IMR-90 (cell line): ENCODE measurements at regions not wholly inside any gene's neighbourhood (a gene's known extent, or its start where the extent isn't known, plus 50 kb on each side); places are given as distances from the start of the nearest gene placed in this dataset.

Experiments used
- ATAC-seq: fragments of 200-7000 bp; cut with Tn5 transposase; 2 replicates; pipeline ENCODE4 v1.9.1; 2020; ENCODE audit warnings: low read depth, mild to moderate bottlenecking, moderate library complexity
- BruUV-seq: library from RNA; stranded (reverse); fragments of 400-500 nt; replicated peaks from 2 replicates; lab custom pipeline; 2021; lab: Mats Ljungman, UMichigan
- CTCF ChIA-PET: fragments of 300-600 bp; formaldehyde crosslinking; extraction: SDS; loops from one replicate; lab custom pipeline; 2021; ENCODE audit warnings: antibody characterized with exemption; lab: Yijun Ruan, JAX
- POLR2A ChIA-PET: fragments of 300-600 bp; sonication (Branson Sonifier 250); formaldehyde crosslinking; loops from one replicate; lab custom pipeline; 2022; ENCODE audit warnings: antibody characterized with exemption; ENCODE audit not compliant: unreplicated experiment; lab: Charles Lee
- DNase-seq: peaks from one replicate; pipeline ENCODE4 v3.0.0; 2013
- H2AFZ ChIP-seq: replicated peaks from 2 replicates; pipeline ENCODE3; 2013; ENCODE audit warnings: low read length, mild to moderate bottlenecking; ENCODE audit not compliant: poor library complexity
- H2AK5ac ChIP-seq: 2 replicates; pipeline ENCODE4 v1.6.1; 2013; ENCODE audit warnings: low read depth, low read length, inconsistent platforms
- H2AK9ac ChIP-seq: replicated peaks from 2 replicates; pipeline ENCODE3; 2013; ENCODE audit warnings: mild to moderate bottlenecking, low read depth, low read length, moderate library complexity; ENCODE audit not compliant: poor library complexity
- H2BK120ac ChIP-seq: 2 replicates; pipeline ENCODE4 v1.6.1; 2013; ENCODE audit warnings: low read depth, low read length, inconsistent platforms
- H2BK15ac ChIP-seq: 3 replicates; pipeline ENCODE4 v1.6.1; 2013; ENCODE audit warnings: low read depth, low read length, inconsistent platforms
- H2BK20ac ChIP-seq: 2 replicates; pipeline ENCODE4 v1.6.1; 2013; ENCODE audit warnings: low read depth, mild to moderate bottlenecking, inconsistent platforms, low read length, moderate library complexity
- H2BK5ac ChIP-seq: 2 replicates; pipeline ENCODE4 v1.6.1; 2013; ENCODE audit warnings: mild to moderate bottlenecking, low read depth, low read length, inconsistent platforms; ENCODE audit not compliant: poor library complexity, severe bottlenecking
- H3K14ac ChIP-seq: replicated peaks from 2 replicates; pipeline ENCODE4 v1.6.1; 2013; ENCODE audit warnings: low read depth, low read length, inconsistent platforms
- H3K18ac ChIP-seq: 2 replicates; pipeline ENCODE4 v1.6.1; 2013; ENCODE audit warnings: low read depth, low read length, control low read depth
- H3K23ac ChIP-seq: 2 replicates; pipeline ENCODE4 v1.6.1; 2013; ENCODE audit warnings: low read depth, low read length, inconsistent platforms
- H3K27ac ChIP-seq: 2 replicates; pipeline ENCODE4 v1.5.1; 2013; ENCODE audit warnings: mild to moderate bottlenecking, control low read depth, low read length; ENCODE audit not compliant: insufficient read depth
- H3K27me3 ChIP-seq: 2 replicates; pipeline ENCODE4 v1.6.1; 2013; ENCODE audit warnings: low read length; ENCODE audit not compliant: control insufficient read depth, insufficient read depth
- H3K36me3 ChIP-seq: 2 replicates; pipeline ENCODE4 v1.6.1; 2013; ENCODE audit warnings: low read length, mixed read lengths; ENCODE audit not compliant: control insufficient read depth, insufficient read depth
- H3K4ac ChIP-seq: 2 replicates; pipeline ENCODE4 v1.6.1; 2013; ENCODE audit warnings: low read depth, low read length, inconsistent platforms
- H3K4me1 ChIP-seq: 2 replicates; pipeline ENCODE4 v1.6.1; 2013; ENCODE audit warnings: low read length, mixed read lengths; ENCODE audit not compliant: control insufficient read depth, insufficient read depth
- H3K4me2 ChIP-seq: 2 replicates; pipeline ENCODE4 v1.6.1; 2013; ENCODE audit warnings: low read depth, mild to moderate bottlenecking, control low read depth, low read length, moderate library complexity
- H3K4me3 ChIP-seq: 2 replicates; pipeline ENCODE4 v1.5.1; 2013; ENCODE audit warnings: low read depth, mild to moderate bottlenecking, control low read depth, low read length, moderate library complexity; ENCODE audit not compliant: insufficient read depth
- H3K56ac ChIP-seq: 2 replicates; pipeline ENCODE4 v1.6.1; 2013; ENCODE audit warnings: low read length, inconsistent platforms; ENCODE audit not compliant: insufficient read depth; ENCODE audit errors: extremely low read depth
- H3K79me1 ChIP-seq, 2 experiments: 2 replicates each; pipeline ENCODE4 v1.6.1; 2013; ENCODE audit warnings: low read length in 2 of 2, inconsistent platforms in 1 of 2, low read depth in 1 of 2
- H3K9ac ChIP-seq: 2 replicates; pipeline ENCODE4 v1.6.1; 2013; ENCODE audit warnings: low read depth, low read length, control low read depth
- H3K9me1 ChIP-seq: 2 replicates; pipeline ENCODE4 v1.6.1; 2013; ENCODE audit warnings: low read length, inconsistent platforms; ENCODE audit not compliant: insufficient read depth
- H3K9me3 ChIP-seq: 2 replicates; pipeline ENCODE4 v1.6.1; 2013; ENCODE audit warnings: low read length; ENCODE audit not compliant: control insufficient read depth, insufficient read depth
- H4K20me1 ChIP-seq: 2 replicates; pipeline ENCODE4 v1.6.1; 2013; ENCODE audit warnings: low read length, inconsistent platforms; ENCODE audit not compliant: insufficient read depth
- H4K5ac ChIP-seq: 2 replicates; pipeline ENCODE4 v1.6.1; 2013; ENCODE audit warnings: mild to moderate bottlenecking, low read depth, low read length, control low read depth
- H4K8ac ChIP-seq, 2 experiments: 2 replicates each; pipeline ENCODE4 v1.6.1; 2013; ENCODE audit warnings: low read depth in 2 of 2, low read length in 2 of 2, control low read depth in 1 of 2, inconsistent platforms in 1 of 2
- H4K91ac ChIP-seq: 2 replicates; pipeline ENCODE4 v1.6.1; 2013; ENCODE audit warnings: low read depth, low read length, inconsistent platforms; ENCODE audit not compliant: insufficient read depth
- BHLHE40 ChIP-seq: fragments of 150-350 bp; IDR thresholded peaks from 2 replicates; pipeline ENCODE4 v1.6.1; 2016; ENCODE audit warnings: mild to moderate bottlenecking, low read depth, low read length
- CEBPB ChIP-seq: IDR thresholded peaks from 2 replicates; pipeline ENCODE4 v1.6.1; 2012; ENCODE audit warnings: low read depth, low read length, improper control_type of control experiment
- CHD1 ChIP-seq: IDR thresholded peaks from 2 replicates; pipeline ENCODE4 v1.6.1; 2012; ENCODE audit warnings: low read depth, low read length, improper control_type of control experiment
- CTCF ChIP-seq: conservative IDR thresholded peaks from 2 replicates; pipeline ENCODE4 v1.5.1; 2012; ENCODE audit warnings: mild to moderate bottlenecking, low read depth, low read length, improper control_type of control experiment
- ELK1 ChIP-seq: fragments of 150-350 bp; IDR thresholded peaks from 2 replicates; pipeline ENCODE4 v1.6.1; 2016; ENCODE audit warnings: low read depth, mild to moderate bottlenecking, low read length, moderate library complexity, borderline replicate concordance
- FOS ChIP-seq: fragments of 150-350 bp; IDR thresholded peaks from 2 replicates; pipeline ENCODE4 v1.6.1; 2016; ENCODE audit warnings: low read depth, low read length
- MAFK ChIP-seq: IDR thresholded peaks from 2 replicates; pipeline ENCODE4 v1.6.1; 2012; ENCODE audit warnings: low read depth, low read length, improper control_type of control experiment
- MAZ ChIP-seq: IDR thresholded peaks from 2 replicates; pipeline ENCODE4 v1.6.1; 2012; ENCODE audit warnings: low read depth, mild to moderate bottlenecking, low read length, improper control_type of control experiment, moderate library complexity, borderline replicate concordance
- MXI1 ChIP-seq: IDR thresholded peaks from 2 replicates; pipeline ENCODE4 v1.6.1; 2012; ENCODE audit warnings: low read depth, mild to moderate bottlenecking, low read length, moderate library complexity, borderline replicate concordance
- NFE2L2 ChIP-seq: fragments of 150-350 bp; IDR thresholded peaks from 2 replicates; pipeline ENCODE4 v1.6.1; 2016; ENCODE audit warnings: low read depth, mild to moderate bottlenecking, low read length
- POLR2A ChIP-seq: IDR thresholded peaks from 2 replicates; pipeline ENCODE4 v1.6.1; 2012; ENCODE audit warnings: mild to moderate bottlenecking, low read depth, low read length
- RAD21 ChIP-seq: IDR thresholded peaks from 2 replicates; pipeline ENCODE4 v1.6.1; 2012; ENCODE audit warnings: low read length, improper control_type of control experiment
- RCOR1 ChIP-seq: IDR thresholded peaks from 2 replicates; pipeline ENCODE4 v1.6.1; 2012; ENCODE audit warnings: mild to moderate bottlenecking, low read length, improper control_type of control experiment; ENCODE audit not compliant: insufficient replicate concordance
- RFX5 ChIP-seq: IDR thresholded peaks from 2 replicates; pipeline ENCODE4 v1.8.0; 2012; ENCODE audit warnings: low read depth, mild to moderate bottlenecking, low read length, moderate library complexity
- SMC3 ChIP-seq: fragments of 150-350 bp; IDR thresholded peaks from 2 replicates; pipeline ENCODE4 v1.6.1; 2016; ENCODE audit warnings: low read depth, mild to moderate bottlenecking, antibody characterized with exemption, low read length, moderate library complexity
- USF2 ChIP-seq: fragments of 150-350 bp; IDR thresholded peaks from 2 replicates; pipeline ENCODE4 v1.6.1; 2017; ENCODE audit warnings: mild to moderate bottlenecking, antibody characterized with exemption, low read length, low read depth
- WGBS, 2 experiments: methylation state at CpG; one replicate each; pipeline versions ENCODE4 v1.1.5 to v1.1.7; 2013; ENCODE audit warnings: missing lambda C conversion rate in 2 of 2; ENCODE audit not compliant: insufficient read length in 1 of 2; ENCODE audit errors: extremely low coverage in 2 of 2; 5-methylcytosine and 5-hydroxymethylcytosine counted together
- dilution Hi-C: fragments of 300-500 bp; cut with HindIII; formaldehyde crosslinking; loops from one replicate; pipeline ENCODE4 v1.14.3; 2018; ENCODE audit warnings: low sequenced_read_pairs; ENCODE audit not compliant: unreplicated experiment
- in situ Hi-C: fragments of 300-500 bp; cut with MboI; formaldehyde crosslinking; loops from 3 replicates; pipeline ENCODE4 v1.14.3; 2019; ENCODE audit warnings: low sequenced_read_pairs, inconsistent platforms, mixed read lengths
- intact Hi-C: fragments of 100-400 bp; cut with micrococcal nuclease; formaldehyde crosslinking; loops from 2 replicates; pipeline ENCODE4 v1.10.0; 2022

GRCh38 chr5:93300309-93300923 is 280.6 kb downstream of the NR2F1-AS1 start:
- ATAC-seq (no peak), DNase-seq (no peak)
- no peak overlapping the region for H2BK120ac ChIP-seq
- dilution Hi-C loops (no loop called here), intact Hi-C loops (no loop called here), in situ Hi-C loops (no loop called here)
- no peak overlapping the region for H3K4ac ChIP-seq
- BruUV-seq: no TSS peak
- H3K14ac ChIP-seq: no peak overlapping the region
- no peak overlapping the region for H3K9ac ChIP-seq
- WGBS, 2 experiments: no CpG with 5 or more reads among the region's 8 CpGs
- no peak overlapping the region for H2BK20ac ChIP-seq
- H4K20me1 ChIP-seq: no peaks in the 10 kb centered on the region
- TF ChIP-seq SMC3 (no peak), ELK1 (no peak), MAFK (no peak), FOS (no peak), RFX5 (no peak), MXI1 (no peak), POLR2A (no peak), USF2 (no peak), CHD1 (no peak), MAZ (no peak), BHLHE40 (no peak), RCOR1 (no peak), NFE2L2 (no peak), CTCF (no peak), RAD21 (no peak), CEBPB (no peak)
- peaks cover 3% of the 10 kb centered on the region for H3K9me1 ChIP-seq
- no peak overlapping the region for H3K23ac ChIP-seq
- no peak overlapping the region for H2AFZ ChIP-seq
- no peak overlapping the region for H4K91ac ChIP-seq
- no peak overlapping the region for H3K18ac ChIP-seq
- no peak overlapping the region for H2BK5ac ChIP-seq
- no peak overlapping the region for H3K27ac ChIP-seq
- H2BK15ac ChIP-seq: no peak overlapping the region
- POLR2A ChIA-PET: no interaction called here
- no peak overlapping the region for H2AK9ac ChIP-seq
- no peak overlapping the region for H4K5ac ChIP-seq
- no peak overlapping the region for H2AK5ac ChIP-seq
- no peak overlapping the region for H4K8ac ChIP-seq
- no peaks in the 10 kb centered on the region for H3K79me1 ChIP-seq
- CTCF ChIA-PET: no interaction called here
- no peaks in the 10 kb centered on the region for H3K9me3 ChIP-seq
- no peaks in the 10 kb centered on the region for H3K4me1 ChIP-seq
- no peaks in the 10 kb centered on the region for H3K36me3 ChIP-seq
- H3K4me2 ChIP-seq: no peak overlapping the region
- no peak overlapping the region for H3K4me3 ChIP-seq
- no peaks in the 10 kb centered on the region for H3K27me3 ChIP-seq
- H3K56ac ChIP-seq: no peak overlapping the region
